IMR-90 (cell line): ENCODE measurements at regions not wholly inside any gene's neighbourhood (a gene's known extent, or its start where the extent isn't known, plus 50 kb on each side); places are given as distances from the start of the nearest gene placed in this dataset.

Experiments
- ATAC-seq: fragments of 200-7000 bp; cut with Tn5 transposase; 2 replicates; pipeline ENCODE4 v1.9.1; 2020; ENCODE audit warnings: low read depth, mild to moderate bottlenecking, moderate library complexity
- BruUV-seq: library from RNA; stranded (reverse); fragments of 400-500 nt; replicated peaks from 2 replicates; lab custom pipeline; 2021; lab: Mats Ljungman, UMichigan
- CTCF ChIA-PET: fragments of 300-600 bp; formaldehyde crosslinking; extraction: SDS; loops from one replicate; lab custom pipeline; 2021; ENCODE audit warnings: antibody characterized with exemption; lab: Yijun Ruan, JAX
- POLR2A ChIA-PET: fragments of 300-600 bp; sonication (Branson Sonifier 250); formaldehyde crosslinking; loops from one replicate; lab custom pipeline; 2022; ENCODE audit warnings: antibody characterized with exemption; ENCODE audit not compliant: unreplicated experiment; lab: Charles Lee
- DNase-seq: peaks from one replicate; pipeline ENCODE4 v3.0.0; 2013
- H2AFZ ChIP-seq: replicated peaks from 2 replicates; pipeline ENCODE3; 2013; ENCODE audit warnings: low read length, mild to moderate bottlenecking; ENCODE audit not compliant: poor library complexity
- H2AK5ac ChIP-seq: 2 replicates; pipeline ENCODE4 v1.6.1; 2013; ENCODE audit warnings: low read depth, low read length, inconsistent platforms
- H2AK9ac ChIP-seq: replicated peaks from 2 replicates; pipeline ENCODE3; 2013; ENCODE audit warnings: mild to moderate bottlenecking, low read depth, low read length, moderate library complexity; ENCODE audit not compliant: poor library complexity
- H2BK120ac ChIP-seq: 2 replicates; pipeline ENCODE4 v1.6.1; 2013; ENCODE audit warnings: low read depth, low read length, inconsistent platforms
- H2BK15ac ChIP-seq: 3 replicates; pipeline ENCODE4 v1.6.1; 2013; ENCODE audit warnings: low read depth, low read length, inconsistent platforms
- H2BK20ac ChIP-seq: 2 replicates; pipeline ENCODE4 v1.6.1; 2013; ENCODE audit warnings: low read depth, mild to moderate bottlenecking, inconsistent platforms, low read length, moderate library complexity
- H2BK5ac ChIP-seq: 2 replicates; pipeline ENCODE4 v1.6.1; 2013; ENCODE audit warnings: mild to moderate bottlenecking, low read depth, low read length, inconsistent platforms; ENCODE audit not compliant: poor library complexity, severe bottlenecking
- H3K14ac ChIP-seq: replicated peaks from 2 replicates; pipeline ENCODE4 v1.6.1; 2013; ENCODE audit warnings: low read depth, low read length, inconsistent platforms
- H3K18ac ChIP-seq: 2 replicates; pipeline ENCODE4 v1.6.1; 2013; ENCODE audit warnings: low read depth, low read length, control low read depth
- H3K23ac ChIP-seq: 2 replicates; pipeline ENCODE4 v1.6.1; 2013; ENCODE audit warnings: low read depth, low read length, inconsistent platforms
- H3K27ac ChIP-seq: 2 replicates; pipeline ENCODE4 v1.5.1; 2013; ENCODE audit warnings: mild to moderate bottlenecking, control low read depth, low read length; ENCODE audit not compliant: insufficient read depth
- H3K27me3 ChIP-seq: 2 replicates; pipeline ENCODE4 v1.6.1; 2013; ENCODE audit warnings: low read length; ENCODE audit not compliant: control insufficient read depth, insufficient read depth
- H3K36me3 ChIP-seq: 2 replicates; pipeline ENCODE4 v1.6.1; 2013; ENCODE audit warnings: low read length, mixed read lengths; ENCODE audit not compliant: control insufficient read depth, insufficient read depth
- H3K4ac ChIP-seq: 2 replicates; pipeline ENCODE4 v1.6.1; 2013; ENCODE audit warnings: low read depth, low read length, inconsistent platforms
- H3K4me1 ChIP-seq: 2 replicates; pipeline ENCODE4 v1.6.1; 2013; ENCODE audit warnings: low read length, mixed read lengths; ENCODE audit not compliant: control insufficient read depth, insufficient read depth
- H3K4me2 ChIP-seq: 2 replicates; pipeline ENCODE4 v1.6.1; 2013; ENCODE audit warnings: low read depth, mild to moderate bottlenecking, control low read depth, low read length, moderate library complexity
- H3K4me3 ChIP-seq: 2 replicates; pipeline ENCODE4 v1.5.1; 2013; ENCODE audit warnings: low read depth, mild to moderate bottlenecking, control low read depth, low read length, moderate library complexity; ENCODE audit not compliant: insufficient read depth
- H3K56ac ChIP-seq: 2 replicates; pipeline ENCODE4 v1.6.1; 2013; ENCODE audit warnings: low read length, inconsistent platforms; ENCODE audit not compliant: insufficient read depth; ENCODE audit errors: extremely low read depth
- H3K79me1 ChIP-seq, 2 experiments: 2 replicates each; pipeline ENCODE4 v1.6.1; 2013; ENCODE audit warnings: low read length in 2 of 2, inconsistent platforms in 1 of 2, low read depth in 1 of 2
- H3K9ac ChIP-seq: 2 replicates; pipeline ENCODE4 v1.6.1; 2013; ENCODE audit warnings: low read depth, low read length, control low read depth
- H3K9me1 ChIP-seq: 2 replicates; pipeline ENCODE4 v1.6.1; 2013; ENCODE audit warnings: low read length, inconsistent platforms; ENCODE audit not compliant: insufficient read depth
- H3K9me3 ChIP-seq: 2 replicates; pipeline ENCODE4 v1.6.1; 2013; ENCODE audit warnings: low read length; ENCODE audit not compliant: control insufficient read depth, insufficient read depth
- H4K20me1 ChIP-seq: 2 replicates; pipeline ENCODE4 v1.6.1; 2013; ENCODE audit warnings: low read length, inconsistent platforms; ENCODE audit not compliant: insufficient read depth
- H4K5ac ChIP-seq: 2 replicates; pipeline ENCODE4 v1.6.1; 2013; ENCODE audit warnings: mild to moderate bottlenecking, low read depth, low read length, control low read depth
- H4K8ac ChIP-seq, 2 experiments: 2 replicates each; pipeline ENCODE4 v1.6.1; 2013; ENCODE audit warnings: low read depth in 2 of 2, low read length in 2 of 2, control low read depth in 1 of 2, inconsistent platforms in 1 of 2
- H4K91ac ChIP-seq: 2 replicates; pipeline ENCODE4 v1.6.1; 2013; ENCODE audit warnings: low read depth, low read length, inconsistent platforms; ENCODE audit not compliant: insufficient read depth
- MAZ ChIP-seq: IDR thresholded peaks from 2 replicates; pipeline ENCODE4 v1.6.1; 2012; ENCODE audit warnings: low read depth, mild to moderate bottlenecking, low read length, improper control_type of control experiment, moderate library complexity, borderline replicate concordance
- WGBS, 2 experiments: methylation state at CpG; one replicate each; pipeline versions ENCODE4 v1.1.5 to v1.1.7; 2013; ENCODE audit warnings: missing lambda C conversion rate in 2 of 2; ENCODE audit not compliant: insufficient read length in 1 of 2; ENCODE audit errors: extremely low coverage in 2 of 2; 5-methylcytosine and 5-hydroxymethylcytosine counted together
- dilution Hi-C: fragments of 300-500 bp; cut with HindIII; formaldehyde crosslinking; loops from one replicate; pipeline ENCODE4 v1.14.3; 2018; ENCODE audit warnings: low sequenced_read_pairs; ENCODE audit not compliant: unreplicated experiment
- in situ Hi-C: fragments of 300-500 bp; cut with MboI; formaldehyde crosslinking; loops from 3 replicates; pipeline ENCODE4 v1.14.3; 2019; ENCODE audit warnings: low sequenced_read_pairs, inconsistent platforms, mixed read lengths
- intact Hi-C: fragments of 100-400 bp; cut with micrococcal nuclease; formaldehyde crosslinking; loops from 2 replicates; pipeline ENCODE4 v1.10.0; 2022

GRCh38 chr15:23913081-23913480 is 226.0 kb upstream of the NDN start:
- no peak overlapping the region for H2BK20ac ChIP-seq
- H3K36me3 ChIP-seq: no peaks in the 10 kb centered on the region
- no peak overlapping the region for H2AK5ac ChIP-seq
- no peak overlapping the region for H3K27ac ChIP-seq
- dilution Hi-C loops (no loop called here), intact Hi-C loops (no loop called here), in situ Hi-C loops (no loop called here)
- H3K56ac ChIP-seq: no peak overlapping the region
- ChIA-PET CTCF (no interaction called here), POLR2A (no interaction called here)
- no CpG with 5 or more reads among the region's 5 CpGs for WGBS, 2 experiments
- no peak overlapping the region for H3K14ac ChIP-seq
- H4K8ac ChIP-seq: no peak overlapping the region
- no peak overlapping the region for H3K9ac ChIP-seq
- no peak for DNase-seq
- H2BK15ac ChIP-seq: no peak overlapping the region
- no peak overlapping the region for H2AK9ac ChIP-seq
- no peak for TF ChIP-seq MAZ
- no peak overlapping the region for H2BK120ac ChIP-seq
- no peak overlapping the region for H3K23ac ChIP-seq
- H3K4me3 ChIP-seq: no peak overlapping the region
- BruUV-seq: no TSS peak
- no peaks in the 10 kb centered on the region for H3K9me1 ChIP-seq
- H2AFZ ChIP-seq: no peak overlapping the region
- no peak overlapping the region for H3K18ac ChIP-seq
- H3K79me1 ChIP-seq: no peaks in the 10 kb centered on the region
- H4K20me1 ChIP-seq: no peaks in the 10 kb centered on the region
- H3K4ac ChIP-seq: no peak overlapping the region
- no peak for ATAC-seq
- no peak overlapping the region for H4K5ac ChIP-seq
- H3K4me1 ChIP-seq: no peaks in the 10 kb centered on the region
- H4K91ac ChIP-seq: no peak overlapping the region
- no peaks in the 10 kb centered on the region for H3K27me3 ChIP-seq
- no peak overlapping the region for H2BK5ac ChIP-seq
- H3K4me2 ChIP-seq: no peak overlapping the region
- peaks cover 8% of the 10 kb centered on the region; the same call in 1 of the 2 replicates for H3K9me3 ChIP-seq
